Lung (tissue), 11 donors: ENCODE measurements at regions not wholly inside any gene's neighbourhood (a gene's known extent, or its start where the extent isn't known, plus 50 kb on each side); places are given as distances from the start of the nearest gene placed in this dataset.

ENCODE experiments used
- ATAC-seq: fragments of 200-7000 bp; cut with Tn5 transposase; one replicate; pipeline ENCODE4 v1.9.1; 2020; ENCODE audit warnings: moderate number of reproducible peaks; ENCODE audit not compliant: insufficient read depth, low FRiP score
- DNase-seq, 3 donors: peaks; one replicate each; pipeline ENCODE4 v3.0.0-alpha.2; 2013 to 2017
- H3K27ac ChIP-seq, 2 donors: one replicate each; pipeline ENCODE4 v1.5.1; 2013; ENCODE audit warnings: mild to moderate bottlenecking in 2 of 2, moderate library complexity in 2 of 2, control low read depth in 1 of 2, inconsistent platforms in 1 of 2, low read depth in 1 of 2, low read length in 1 of 2
- H3K27me3 ChIP-seq, 3 donors: one replicate each; pipeline ENCODE4 v1.5.1; 2013; ENCODE audit warnings: low read length in 2 of 3; ENCODE audit not compliant: control insufficient read depth in 3 of 3, insufficient read depth in 3 of 3
- H3K36me3 ChIP-seq, 4 donors: one replicate each; pipeline ENCODE4 v1.5.1; 2013; ENCODE audit warnings: low read length in 4 of 4, mild to moderate bottlenecking in 1 of 4, moderate library complexity in 1 of 4; ENCODE audit not compliant: control insufficient read depth in 4 of 4, insufficient read depth in 4 of 4
- H3K4me1 ChIP-seq, 5 donors: one replicate each; pipeline ENCODE4 v1.5.1; 2013; ENCODE audit warnings: low read length in 5 of 5, mild to moderate bottlenecking in 2 of 5, moderate library complexity in 1 of 5; ENCODE audit not compliant: control insufficient read depth in 5 of 5, insufficient read depth in 5 of 5
- H3K4me3 ChIP-seq: one replicate; pipeline ENCODE4 v1.5.1; 2013; ENCODE audit warnings: mild to moderate bottlenecking, control low read depth, moderate library complexity
- H3K9ac ChIP-seq, 2 donors: one replicate each; pipeline ENCODE4 v1.5.1; 2013; ENCODE audit warnings: low read length in 2 of 2, control low read depth in 1 of 2; ENCODE audit not compliant: insufficient read depth in 1 of 2
- H3K9me3 ChIP-seq, 4 donors: one replicate each; pipeline ENCODE4 v1.5.1; 2013; ENCODE audit warnings: low read length in 3 of 4, mild to moderate bottlenecking in 1 of 4, moderate library complexity in 1 of 4; ENCODE audit not compliant: control insufficient read depth in 4 of 4, insufficient read depth in 3 of 4
- CTCF ChIP-seq: IDR thresholded peaks from 2 replicates; pipeline ENCODE4 v1.5.1; 2012; ENCODE audit warnings: mild to moderate bottlenecking; ENCODE audit errors: control extremely low read depth, extremely low read depth
- whole genome bisulfite sequencing, 2 donors: extraction: QIAGEN DNeasy Blood & Tissue Kit; methylation state at CpG; one replicate each; pipeline ENCODE4 v1.1.7; 2013; 5-methylcytosine and 5-hydroxymethylcytosine counted together
- donor health status: control.
- donor health status: control.
- donor health status: Bipolar disorder and iron deficiency.
- donor health status: healthy.
- donor health status: DM: yes; HTN: yes; CAD: no.

- DNase-seq, result no peak
- no peak for TF ChIP-seq CTCF
- 28 to 61% methylated on average over 1 of the region's 1 CpG for WGBS, 2 donors
These were observed 378.4 kb upstream of the PFKP start for GRCh38 chr10:2688958-2689357.

GRCh38 chr10:2686691-2687090 lies 380.7 kb upstream of the PFKP start:
- Histone ChIP-seq H3K4me1 (peaks cover 0 to 6% (median 0%) of the 10 kb centered on the region in 5 donors), H3K27me3 (peaks cover 0 to 5% (median 4%) of the 10 kb centered on the region in 3 donors), H3K27ac (no peak overlapping the region), H3K9me3 (no peaks in the 10 kb centered on the region), H3K9ac (no peak overlapping the region), H3K4me3 (no peak overlapping the region), H3K36me3 (no peaks in the 10 kb centered on the region)
- 77 to 80% methylated on average over 3 of the region's 3 CpGs for WGBS, 2 donors
- TF ChIP-seq CTCF, result no peak
- ATAC-seq (no peak), DNase-seq (no peak)

More at GRCh38 chr10:2688958-2689357, 378.4 kb upstream of the PFKP start:
- Histone ChIP-seq H3K36me3 (no peaks in the 10 kb centered on the region), H3K27ac (no peak overlapping the region), H3K9ac (no peak overlapping the region), H3K27me3 (peaks cover 0 to 5% (median 4%) of the 10 kb centered on the region in 3 donors), H3K4me1 (no peaks in the 10 kb centered on the region), H3K9me3 (no peaks in the 10 kb centered on the region), H3K4me3 (no peak overlapping the region)
- ATAC-seq, result no peak

GRCh38 chr10:2682491-2682890 lies 384.9 kb upstream of the PFKP start:
- ATAC-seq (no peak), DNase-seq (peak in 2 of 3 donors; percentile 41 to 68)
- Histone ChIP-seq H3K9me3 (peaks cover 0 to 5% (median 0%) of the 10 kb centered on the region in 4 donors), H3K36me3 (no peaks in the 10 kb centered on the region), H3K27ac (no peak overlapping the region), H3K4me1 (peaks cover 0 to 17% (median 0%) of the 10 kb centered on the region in 5 donors), H3K9ac (no peak overlapping the region), H3K4me3 (no peak overlapping the region), H3K27me3 (peaks cover 0 to 5% (median 4%) of the 10 kb centered on the region in 3 donors)
- TF ChIP-seq CTCF, result no peak
- 72 to 73% methylated on average over 4 of the region's 4 CpGs for WGBS, 2 donors

GRCh38 chr10:2681891-2682290 lies 385.5 kb upstream of the PFKP start:
- Histone ChIP-seq H3K9me3 (peaks cover 0 to 5% (median 0%) of the 10 kb centered on the region in 4 donors), H3K27me3 (peaks cover 0 to 4% (median 4%) of the 10 kb centered on the region in 3 donors), H3K27ac (no peak overlapping the region), H3K4me1 (peaks cover 0 to 17% (median 0%) of the 10 kb centered on the region in 5 donors), H3K4me3 (no peak overlapping the region), H3K9ac (no peak overlapping the region), H3K36me3 (no peaks in the 10 kb centered on the region)
- WGBS, 2 donors, result 67 to 82% methylated on average over 6 of the region's 6 CpGs
- DNase-seq, result peak in 1 of 3 donors; percentile 39
- no peak for ATAC-seq
- no peak for TF ChIP-seq CTCF
